Spinal cord (tissue), 9 donors: ENCODE measurements at regions not wholly inside any gene's neighbourhood (a gene's known extent, or its start where the extent isn't known, plus 50 kb on each side); places are given as distances from the start of the nearest gene placed in this dataset.

Source experiments
- DNase-seq, 6 donors: peaks; one replicate each; pipeline versions ENCODE4 v3.0.0 to v3.0.0-alpha.2; 2013 to 2015; ENCODE audit warnings: low spot score in 6 of 6, low read depth in 4 of 6
- H3K27ac ChIP-seq: one replicate; pipeline ENCODE4 v1.5.1; 2013; ENCODE audit warnings: low read depth, low read length, control low read depth
- H3K27me3 ChIP-seq: one replicate; pipeline ENCODE4 v1.6.1; 2013; ENCODE audit warnings: low read length; ENCODE audit not compliant: control insufficient read depth, insufficient read depth
- H3K36me3 ChIP-seq: one replicate; pipeline ENCODE4 v1.6.1; 2013; ENCODE audit warnings: low read length; ENCODE audit not compliant: control insufficient read depth, insufficient read depth
- H3K4me1 ChIP-seq: one replicate; pipeline ENCODE4 v1.6.1; 2013; ENCODE audit warnings: low read length; ENCODE audit not compliant: control insufficient read depth, insufficient read depth
- H3K4me3 ChIP-seq: one replicate; pipeline ENCODE4 v1.5.1; 2013; ENCODE audit warnings: low read depth, low read length, control low read depth
- H3K9me3 ChIP-seq: one replicate; pipeline ENCODE4 v1.6.1; 2013; ENCODE audit warnings: low read length; ENCODE audit not compliant: control insufficient read depth, insufficient read depth
- WGBS: methylation state at CpG from one replicate; pipeline ENCODE4 v1.1.5; 2013; ENCODE audit warnings: missing lambda C conversion rate; ENCODE audit not compliant: insufficient coverage; 5-methylcytosine and 5-hydroxymethylcytosine counted together
- donor health status: healthy.

DNA sequence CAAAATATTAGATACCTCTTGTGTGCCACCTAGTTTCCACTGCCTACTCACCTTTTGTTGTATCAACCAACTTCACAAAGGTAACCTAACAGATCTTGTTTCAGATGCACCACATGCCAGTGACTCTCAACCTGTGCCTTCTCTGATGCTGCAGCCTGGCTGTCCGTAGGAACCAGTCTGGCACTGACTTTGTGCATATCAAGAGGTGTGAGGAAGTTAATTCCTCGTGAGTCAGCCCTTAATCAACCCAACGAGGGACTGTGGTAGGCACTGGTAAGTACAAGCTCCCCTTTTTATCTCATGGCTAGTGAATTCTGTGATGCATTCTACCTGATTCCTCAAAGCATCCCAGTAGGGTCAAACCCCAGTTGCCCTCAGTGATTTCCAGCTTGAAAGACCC, 215.4 kb upstream of the CTNND2 start:
- 83% methylated on average over 1 of the region's 3 CpGs for WGBS
- H3K4me3 ChIP-seq = no peak overlapping the region
- no peaks in the 10 kb centered on the region for H3K9me3 ChIP-seq
- H3K4me1 ChIP-seq = no peaks in the 10 kb centered on the region
- DNase-seq = no peak
- H3K27me3 ChIP-seq = no peaks in the 10 kb centered on the region
- H3K27ac ChIP-seq = no peak overlapping the region
- H3K36me3 ChIP-seq = no peaks in the 10 kb centered on the region

- H3K4me3 ChIP-seq = no peak overlapping the region
- H3K36me3 ChIP-seq = no peaks in the 10 kb centered on the region
- H3K4me1 ChIP-seq = no peaks in the 10 kb centered on the region
- no peak overlapping the region for H3K27ac ChIP-seq
- no peaks in the 10 kb centered on the region for H3K9me3 ChIP-seq
- WGBS = no CpG with 5 or more reads among the region's 1 CpG
- no peaks in the 10 kb centered on the region for H3K27me3 ChIP-seq
- DNase-seq = no peak
These were observed 209.8 kb upstream of the CTNND2 start for GRCh38 chr5:12114075-12114474.

DNA sequence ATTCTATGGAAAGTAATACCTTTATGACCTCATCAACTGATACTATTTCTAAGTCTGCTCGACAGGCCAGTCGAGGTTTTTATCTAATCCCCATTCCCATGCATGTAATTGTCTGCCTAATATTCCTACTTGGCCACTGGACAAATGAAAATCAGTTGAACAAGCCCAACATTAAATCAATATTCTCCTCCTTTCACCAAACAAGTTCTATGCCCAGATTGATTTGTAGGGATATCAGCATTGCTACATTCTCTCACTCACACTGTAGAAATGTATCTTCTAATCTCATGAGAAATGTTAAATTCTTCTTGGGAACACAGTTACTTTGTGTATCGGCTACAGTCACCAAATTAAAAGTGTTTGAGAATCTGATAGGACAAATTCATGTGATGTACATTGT, 208.8 kb upstream of the CTNND2 start:
- H3K27me3 ChIP-seq = no peaks in the 10 kb centered on the region
- DNase-seq = no peak
- WGBS = 100% methylated on average over 2 of the region's 3 CpGs
- no peaks in the 10 kb centered on the region for H3K9me3 ChIP-seq
- no peak overlapping the region for H3K4me3 ChIP-seq
- H3K27ac ChIP-seq = no peak overlapping the region
- H3K4me1 ChIP-seq = no peaks in the 10 kb centered on the region
- H3K36me3 ChIP-seq = no peaks in the 10 kb centered on the region

- Histone ChIP-seq H3K36me3 (no peaks in the 10 kb centered on the region), H3K27ac (no peak overlapping the region), H3K27me3 (no peaks in the 10 kb centered on the region), H3K9me3 (no peaks in the 10 kb centered on the region), H3K4me3 (no peak overlapping the region), H3K4me1 (no peaks in the 10 kb centered on the region)
- DNase-seq = no peak
- WGBS = no CpG with 5 or more reads among the region's 2 CpGs
These were observed 207.0 kb upstream of the CTNND2 start for GRCh38 chr5:12111261-12111660.

DNA sequence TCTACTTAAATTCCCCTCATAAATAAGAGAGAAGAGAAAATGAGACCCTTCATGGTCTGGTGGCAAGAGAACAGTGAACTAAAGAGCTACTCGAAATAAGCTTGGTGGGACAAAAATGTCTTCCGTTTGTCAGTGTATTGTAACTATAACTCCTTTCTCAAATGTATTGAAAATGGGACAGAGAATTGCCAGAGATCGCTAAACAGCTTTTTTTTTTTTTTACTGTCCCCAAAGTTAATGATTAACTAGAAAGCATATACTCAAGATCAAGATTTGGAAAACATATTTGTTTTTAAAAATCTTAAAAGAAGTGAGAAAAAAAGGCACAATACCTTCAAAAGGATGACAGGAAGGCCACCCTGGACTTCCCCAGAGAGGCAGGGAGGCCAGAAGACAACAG, 206.4 kb upstream of the CTNND2 start:
- H3K27ac ChIP-seq = no peak overlapping the region
- H3K27me3 ChIP-seq = no peaks in the 10 kb centered on the region
- no peaks in the 10 kb centered on the region for H3K9me3 ChIP-seq
- whole genome bisulfite sequencing = no CpG with 5 or more reads among the region's 3 CpGs
- no peaks in the 10 kb centered on the region for H3K36me3 ChIP-seq
- H3K4me3 ChIP-seq = no peak overlapping the region
- DNase-seq = no peak
- H3K4me1 ChIP-seq = no peaks in the 10 kb centered on the region

GRCh38 chr5:12109075-12109688, 204.9 kb upstream of the CTNND2 start:
- Histone ChIP-seq H3K27me3 (no peaks in the 10 kb centered on the region), H3K9me3 (no peaks in the 10 kb centered on the region), H3K4me3 (no peak overlapping the region), H3K4me1 (no peaks in the 10 kb centered on the region), H3K36me3 (no peaks in the 10 kb centered on the region), H3K27ac (no peak overlapping the region)
- 92% methylated on average over 5 of the region's 5 CpGs for WGBS
- no peak for DNase-seq

DNA sequence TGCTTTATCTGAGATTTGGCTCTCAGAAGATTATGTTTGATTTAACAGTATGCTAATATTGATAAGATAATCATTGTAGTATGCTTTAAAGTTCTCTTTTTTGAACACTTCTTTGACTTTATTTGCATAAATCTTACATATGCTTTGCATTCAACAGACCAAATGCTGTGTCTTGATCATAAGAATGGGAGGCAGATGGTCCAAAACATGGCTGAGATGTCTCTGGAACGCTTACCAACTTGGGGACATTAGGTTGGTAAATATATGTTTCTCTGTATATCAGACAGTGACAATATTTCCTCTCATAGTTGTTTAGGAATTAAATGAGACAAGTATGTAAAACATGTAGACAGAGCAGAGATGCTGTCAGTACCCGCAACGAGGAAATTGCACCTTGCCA, 197.9 kb upstream of the CTNND2 start:
- peak in 1 of 6 donors; percentile 68 for DNase-seq
- Histone ChIP-seq H3K36me3 (no peaks in the 10 kb centered on the region), H3K9me3 (no peaks in the 10 kb centered on the region), H3K4me3 (no peak overlapping the region), H3K27ac (no peak overlapping the region), H3K4me1 (no peaks in the 10 kb centered on the region), H3K27me3 (no peaks in the 10 kb centered on the region)
- no CpG with 5 or more reads among the region's 3 CpGs for WGBS

DNA sequence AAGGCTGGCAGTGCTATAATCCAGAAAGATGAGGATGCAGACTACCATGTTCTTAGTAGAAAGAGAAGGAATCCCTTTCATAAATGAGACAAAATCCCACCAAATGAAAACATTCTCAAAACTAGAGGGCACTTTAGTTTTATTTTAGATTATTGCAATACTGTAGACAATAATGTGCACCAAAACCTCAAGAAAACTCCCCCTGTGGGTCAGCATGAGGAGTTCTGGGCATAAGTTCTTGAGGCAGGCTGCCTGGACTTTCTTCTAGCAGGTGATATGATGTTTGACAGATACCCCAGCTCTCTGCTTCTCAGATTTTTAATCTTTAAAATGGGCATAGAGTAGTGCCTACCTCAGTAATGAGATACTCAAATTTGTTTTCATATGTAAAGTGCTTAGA, 196.3 kb upstream of the CTNND2 start:
- H3K9me3 ChIP-seq = no peaks in the 10 kb centered on the region
- no peaks in the 10 kb centered on the region for H3K36me3 ChIP-seq
- no peaks in the 10 kb centered on the region for H3K4me1 ChIP-seq
- no peak overlapping the region for H3K4me3 ChIP-seq
- H3K27me3 ChIP-seq = no peaks in the 10 kb centered on the region
- no peak overlapping the region for H3K27ac ChIP-seq
- no peak for DNase-seq

DNA sequence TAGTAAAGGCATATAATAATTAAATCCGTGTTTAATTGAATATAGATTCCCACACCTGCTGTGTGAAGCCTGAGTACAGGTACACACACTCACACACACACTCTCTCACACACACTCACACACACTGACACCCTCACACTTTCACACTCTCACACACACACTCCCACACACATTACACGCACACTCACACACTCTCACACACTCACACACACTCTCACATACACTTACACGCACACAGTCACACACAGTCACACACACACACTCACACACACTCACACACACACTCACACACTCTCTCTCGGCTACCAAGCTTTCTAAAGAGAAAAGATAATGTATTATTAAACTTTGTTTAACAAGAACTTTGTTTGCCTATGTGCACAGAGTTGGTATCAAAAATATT, 195.1 kb upstream of the CTNND2 start:
- Histone ChIP-seq H3K27ac (no peak overlapping the region), H3K4me3 (no peak overlapping the region), H3K36me3 (no peaks in the 10 kb centered on the region), H3K4me1 (no peaks in the 10 kb centered on the region), H3K27me3 (no peaks in the 10 kb centered on the region), H3K9me3 (no peaks in the 10 kb centered on the region)
- WGBS = 80% methylated on average over 1 of the region's 4 CpGs
- DNase-seq = no peak

- WGBS = 60% methylated on average over 1 of the region's 1 CpG
- H3K4me3 ChIP-seq = no peak overlapping the region
- no peaks in the 10 kb centered on the region for H3K27me3 ChIP-seq
- no peaks in the 10 kb centered on the region for H3K36me3 ChIP-seq
- no peaks in the 10 kb centered on the region for H3K9me3 ChIP-seq
- H3K4me1 ChIP-seq = no peaks in the 10 kb centered on the region
- DNase-seq = peak in 1 of 6 donors; percentile 23
- no peak overlapping the region for H3K27ac ChIP-seq
These were observed 191.6 kb upstream of the CTNND2 start for GRCh38 chr5:12095808-12096281.
